Type B pancreatic cell (in vitro differentiated cells): ENCODE measurements at regions not wholly inside any gene's neighbourhood (a gene's known extent, or its start where the extent isn't known, plus 50 kb on each side); places are given as distances from the start of the nearest gene placed in this dataset.

Experiments
- DNase-seq: peaks from one replicate; pipeline ENCODE4 v3.0.0; 2021; ENCODE audit warnings: mixed read lengths; ENCODE audit not compliant: unreplicated experiment; ENCODE audit errors: extremely low spot score
- H3K27ac Mint-ChIP-seq: 2 replicates; pipeline ENCODE4 v1.8.0; 2021; ENCODE audit warnings: mild to moderate bottlenecking, mixed read lengths
- H3K27me3 Mint-ChIP-seq: 2 replicates; pipeline ENCODE4 v1.8.0; 2021; ENCODE audit warnings: mixed read lengths
- H3K36me3 Mint-ChIP-seq: 2 replicates; pipeline ENCODE4 v1.8.0; 2021; ENCODE audit warnings: mixed read lengths
- H3K4me1 Mint-ChIP-seq: one replicate; pipeline ENCODE4 v1.8.0; 2021; ENCODE audit warnings: mixed read lengths; ENCODE audit not compliant: unreplicated experiment
- H3K4me3 Mint-ChIP-seq: 2 replicates; pipeline ENCODE4 v1.8.0; 2021; ENCODE audit warnings: mild to moderate bottlenecking, mixed read lengths
- H3K9me3 Mint-ChIP-seq: 2 replicates; pipeline ENCODE4 v1.8.0; 2021; ENCODE audit warnings: mixed read lengths
- TF ChIP-seq, protein P1 (sequence below): fragments of 200-600 bp; sonication (generic); conservative IDR thresholded peaks from 2 replicates; pipeline ENCODE4 v1.5.0; 2021; ENCODE audit warnings: antibody characterized with exemption, mild to moderate bottlenecking

DNA sequence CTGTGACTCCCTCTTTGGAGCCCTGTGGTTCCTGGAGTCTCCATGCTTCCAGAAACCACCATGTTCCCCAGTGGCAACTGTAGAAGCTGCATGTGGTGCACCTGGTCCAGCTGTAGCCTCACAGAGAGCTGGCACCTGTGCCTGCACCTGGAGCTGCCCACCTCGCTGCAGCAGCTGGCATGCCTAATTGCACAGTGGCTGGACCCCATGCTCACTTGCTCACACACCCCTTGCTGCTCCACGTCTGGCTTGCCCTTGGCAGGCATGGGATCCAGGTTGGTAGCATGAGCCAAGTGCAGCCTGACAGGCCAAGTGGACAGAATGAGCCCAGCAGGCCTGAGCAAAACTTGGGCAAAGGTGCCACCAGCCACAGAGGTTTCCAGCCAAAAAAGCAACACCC, 680.1 kb downstream of the MATN1 start:
- Mint-ChIP-seq H3K4me3 (no peak overlapping the region), H3K36me3 (no peaks in the 10 kb centered on the region), H3K9me3 (peaks cover 5% of the 10 kb centered on the region), H3K4me1 (peaks cover 7% of the 10 kb centered on the region), H3K27me3 (no peaks in the 10 kb centered on the region), H3K27ac (no peak overlapping the region)
- TF ChIP-seq, protein P1, sequence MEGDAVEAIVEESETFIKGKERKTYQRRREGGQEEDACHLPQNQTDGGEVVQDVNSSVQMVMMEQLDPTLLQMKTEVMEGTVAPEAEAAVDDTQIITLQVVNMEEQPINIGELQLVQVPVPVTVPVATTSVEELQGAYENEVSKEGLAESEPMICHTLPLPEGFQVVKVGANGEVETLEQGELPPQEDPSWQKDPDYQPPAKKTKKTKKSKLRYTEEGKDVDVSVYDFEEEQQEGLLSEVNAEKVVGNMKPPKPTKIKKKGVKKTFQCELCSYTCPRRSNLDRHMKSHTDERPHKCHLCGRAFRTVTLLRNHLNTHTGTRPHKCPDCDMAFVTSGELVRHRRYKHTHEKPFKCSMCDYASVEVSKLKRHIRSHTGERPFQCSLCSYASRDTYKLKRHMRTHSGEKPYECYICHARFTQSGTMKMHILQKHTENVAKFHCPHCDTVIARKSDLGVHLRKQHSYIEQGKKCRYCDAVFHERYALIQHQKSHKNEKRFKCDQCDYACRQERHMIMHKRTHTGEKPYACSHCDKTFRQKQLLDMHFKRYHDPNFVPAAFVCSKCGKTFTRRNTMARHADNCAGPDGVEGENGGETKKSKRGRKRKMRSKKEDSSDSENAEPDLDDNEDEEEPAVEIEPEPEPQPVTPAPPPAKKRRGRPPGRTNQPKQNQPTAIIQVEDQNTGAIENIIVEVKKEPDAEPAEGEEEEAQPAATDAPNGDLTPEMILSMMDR: no peak
- peak; percentile 32 for DNase-seq

DNA sequence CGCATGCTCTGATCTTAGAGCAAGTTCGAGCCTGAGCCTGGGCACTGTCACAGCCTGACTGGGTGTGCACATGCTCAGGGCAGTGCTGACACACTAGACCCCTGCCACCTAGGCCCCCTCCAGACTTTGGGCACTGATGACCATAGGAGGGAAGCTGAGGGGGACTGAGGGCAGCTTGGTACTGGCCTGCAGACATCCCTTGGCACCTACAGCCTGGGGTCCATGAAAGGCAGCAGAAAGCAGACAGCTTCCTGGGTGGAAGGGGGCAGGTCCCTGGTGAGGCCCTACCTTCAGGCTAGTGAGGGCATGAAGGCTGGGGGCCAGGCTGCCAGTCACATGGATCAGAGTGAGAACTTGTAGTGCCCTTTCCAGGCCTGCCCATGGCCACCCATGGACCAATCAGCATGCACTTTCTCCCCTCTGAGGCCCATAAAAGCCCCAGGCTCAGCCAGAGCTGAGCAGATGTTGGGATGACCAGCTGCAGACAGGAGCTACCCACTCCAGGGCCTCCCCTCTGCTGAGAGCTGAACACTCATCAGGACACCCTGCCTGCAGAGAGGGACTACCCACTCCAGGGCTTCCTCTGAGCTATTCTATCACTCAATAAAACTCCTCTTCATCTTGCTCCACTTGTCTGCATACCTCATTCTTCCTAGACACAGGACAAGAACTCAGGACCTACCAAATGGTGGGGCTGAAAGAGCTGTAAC, 680.8 kb downstream of the MATN1 start:
- TF ChIP-seq, protein P1: no peak
- Mint-ChIP-seq H3K9me3 (peaks cover 5% of the 10 kb centered on the region), H3K4me3 (no peak overlapping the region), H3K36me3 (no peaks in the 10 kb centered on the region), H3K27ac (no peak overlapping the region), H3K27me3 (no peaks in the 10 kb centered on the region), H3K4me1 (peaks cover 7% of the 10 kb centered on the region)
- peak; percentile 34 for DNase-seq

DNA sequence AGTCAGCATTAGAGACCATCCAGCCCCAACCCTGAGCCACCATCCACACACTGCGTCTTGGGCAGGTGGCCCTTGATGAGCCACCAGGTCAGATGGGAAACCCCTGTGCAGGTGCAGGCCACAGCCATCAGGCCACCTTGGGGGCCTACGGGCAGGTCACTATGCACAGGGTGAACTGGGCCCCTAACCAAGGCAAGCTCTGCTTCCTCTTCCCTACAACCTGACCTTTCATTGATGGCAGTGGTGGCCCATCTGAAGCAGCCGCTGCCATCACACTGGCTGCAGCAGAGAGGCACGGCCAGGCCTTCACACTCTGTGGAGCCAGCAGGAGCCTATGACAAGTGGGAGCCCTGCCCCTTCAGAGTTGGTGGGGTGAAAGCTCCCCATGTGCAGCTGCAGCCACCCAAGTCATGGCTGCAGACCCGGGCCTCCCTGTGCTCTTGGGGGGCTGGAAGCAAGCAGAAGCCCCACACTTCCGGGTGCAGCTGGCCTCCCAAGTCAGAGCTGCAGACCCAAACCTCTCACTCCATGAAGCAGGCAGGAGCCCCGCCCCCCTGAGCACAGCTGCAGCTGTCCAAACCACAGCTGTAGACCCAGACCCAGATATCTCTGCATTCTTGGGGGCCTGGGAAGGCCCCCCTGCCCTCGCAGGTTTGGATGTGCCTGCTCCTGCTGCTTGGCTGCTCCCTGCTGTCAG, 681.5 kb downstream of the MATN1 start:
- H3K9me3 Mint-ChIP-seq: peaks cover 5% of the 10 kb centered on the region
- no peaks in the 10 kb centered on the region for H3K27me3 Mint-ChIP-seq
- no peak overlapping the region for H3K4me3 Mint-ChIP-seq
- H3K27ac Mint-ChIP-seq: no peak overlapping the region
- H3K4me1 Mint-ChIP-seq: peaks cover 7% of the 10 kb centered on the region
- no peak for DNase-seq
- no peaks in the 10 kb centered on the region for H3K36me3 Mint-ChIP-seq
- TF ChIP-seq, protein P1: no peak

DNA sequence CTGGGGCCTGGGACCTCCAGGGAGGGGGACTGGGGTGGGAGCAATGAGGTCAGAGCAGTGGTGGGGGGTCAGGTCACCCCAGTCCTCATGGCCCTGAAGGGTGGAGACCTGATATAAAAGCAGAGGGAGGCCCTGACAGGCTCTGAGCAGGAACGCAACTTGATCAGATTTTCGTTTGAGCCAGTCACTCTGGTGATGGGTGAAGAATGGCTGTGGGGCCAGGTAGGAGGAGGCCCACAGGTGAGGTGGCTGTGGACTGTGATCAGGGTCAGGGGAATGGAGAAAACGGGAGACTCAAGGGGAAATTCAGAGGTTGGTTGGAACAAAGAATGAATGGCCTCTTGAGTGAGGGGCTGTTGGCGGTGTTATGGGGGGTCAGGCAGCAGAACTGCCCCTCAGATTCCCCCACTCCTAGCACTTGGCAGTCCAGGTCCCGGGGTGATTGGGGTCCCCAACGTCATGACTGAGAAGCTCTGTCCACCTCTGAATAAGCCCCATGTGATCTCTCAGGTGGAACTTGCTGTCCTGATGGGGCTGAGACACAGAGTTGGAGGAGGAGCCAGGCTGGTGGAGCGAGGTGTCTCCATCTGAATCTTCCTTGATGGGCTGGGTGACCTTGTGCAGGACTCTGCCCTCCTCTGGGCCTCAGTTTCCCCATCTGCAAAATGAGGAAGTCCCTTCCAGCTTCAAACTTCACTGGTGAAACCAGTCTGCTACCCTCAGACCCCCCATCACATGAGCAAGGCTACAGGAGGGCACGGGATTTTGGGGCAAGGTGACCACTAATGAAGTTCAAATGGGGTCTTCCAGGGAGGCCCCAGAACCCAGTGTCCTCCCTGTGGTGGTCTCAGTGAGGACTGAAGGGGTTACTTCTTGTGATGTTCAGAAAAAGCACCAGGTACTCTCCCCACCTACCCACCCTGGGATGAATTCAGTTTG, 683.0 kb downstream of the MATN1 start:
- no peak overlapping the region for H3K27ac Mint-ChIP-seq
- H3K4me1 Mint-ChIP-seq: peaks cover 7% of the 10 kb centered on the region
- H3K9me3 Mint-ChIP-seq: peaks cover 5% of the 10 kb centered on the region
- no peaks in the 10 kb centered on the region for H3K36me3 Mint-ChIP-seq
- H3K27me3 Mint-ChIP-seq: no peaks in the 10 kb centered on the region
- no peak overlapping the region for H3K4me3 Mint-ChIP-seq
- TF ChIP-seq, protein P1: no peak
- no peak for DNase-seq

DNA sequence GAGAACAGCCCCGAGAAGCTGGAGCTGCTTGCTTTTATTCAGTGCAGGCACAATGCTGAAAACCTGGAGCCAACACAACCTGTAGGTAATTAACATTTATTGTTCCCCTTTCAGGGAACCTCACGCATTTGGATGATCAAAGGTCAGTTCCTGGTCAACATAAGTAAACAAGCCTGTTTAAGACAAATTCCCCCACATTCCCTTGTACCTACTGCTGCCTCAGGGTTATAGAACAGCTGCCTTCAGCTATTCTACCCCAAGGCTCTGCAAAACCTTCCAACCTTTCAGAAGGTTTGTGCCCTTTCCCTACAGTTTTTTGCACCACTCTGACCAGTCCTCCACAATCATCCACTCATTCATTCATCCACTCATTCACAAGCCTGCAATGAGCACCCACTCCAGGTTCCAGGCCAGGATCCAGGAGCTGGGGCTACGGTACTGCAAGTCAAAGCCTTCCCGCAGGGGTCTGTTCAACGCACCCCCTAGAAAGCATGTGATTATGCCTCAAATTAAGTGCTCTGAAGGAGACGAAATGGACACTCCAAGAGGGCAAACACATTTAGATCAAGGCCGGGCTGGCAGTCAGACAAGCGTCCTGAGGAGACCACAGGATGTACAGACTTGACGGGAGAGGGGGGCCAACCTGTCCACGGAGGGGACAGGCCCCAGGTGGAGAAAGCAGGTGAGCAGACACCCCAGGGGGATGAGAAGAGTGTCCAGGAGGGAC, 683.9 kb downstream of the MATN1 start:
- TF ChIP-seq, protein P1: no peak
- DNase-seq: no peak
- H3K27ac Mint-ChIP-seq: no peak overlapping the region

More for the DNA sequence above, 683.9 kb downstream of the MATN1 start:
- H3K27me3 Mint-ChIP-seq: no peaks in the 10 kb centered on the region
- peaks cover 5% of the 10 kb centered on the region for H3K9me3 Mint-ChIP-seq
- H3K4me1 Mint-ChIP-seq: peaks cover 7% of the 10 kb centered on the region
- H3K36me3 Mint-ChIP-seq: no peaks in the 10 kb centered on the region
- no peak overlapping the region for H3K4me3 Mint-ChIP-seq
